Esophagus squamous epithelium (tissue), 4 donors: ENCODE measurements at regions not wholly inside any gene's neighbourhood (a gene's known extent, or its start where the extent isn't known, plus 50 kb on each side); places are given as distances from the start of the nearest gene placed in this dataset.

Experiments
- POLR2A ChIP-seq, 4 donors: fragments of 450-650 bp; IDR thresholded peaks; one replicate each; pipeline ENCODE4 v1.6.1; 2017; ENCODE audit warnings: antibody characterized with exemption in 4 of 4, mild to moderate bottlenecking in 4 of 4, moderate library complexity in 3 of 4
- TF ChIP-seq, protein P1 (sequence below), 6 experiments: fragments of 450-650 bp in 4 of 6; fragments of 200-600 bp in 2 of 6; sonication (generic) in 2 of 6; IDR thresholded peaks; one replicate each; pipeline ENCODE4 v1.5.1; 2016 to 2019; ENCODE audit warnings: antibody characterized with exemption in 6 of 6, mild to moderate bottlenecking in 4 of 6, moderate library complexity in 4 of 6

DNA sequence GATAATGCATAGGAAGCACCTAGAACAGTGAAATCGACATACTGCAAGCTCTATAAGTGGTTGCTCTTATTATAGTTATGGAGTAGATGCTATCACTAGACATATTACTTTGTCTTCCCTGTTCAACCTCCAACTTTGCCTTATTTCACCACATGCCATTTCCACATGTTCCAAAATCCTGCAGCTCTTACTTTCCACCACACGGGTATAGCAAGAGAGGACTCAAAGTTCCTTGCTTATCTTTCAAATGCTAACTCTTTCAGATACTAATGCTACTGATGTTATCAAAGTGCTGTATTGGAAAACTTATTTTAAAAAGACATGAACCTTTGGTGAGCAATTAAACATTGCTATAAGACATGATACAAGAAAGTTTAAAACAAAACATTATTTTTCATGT is 1130.1 kb downstream of the HACE1 start:
- TF ChIP-seq POLR2A (IDR thresholded peaks at IDR 0.05): no peak
- TF ChIP-seq, protein P1, sequence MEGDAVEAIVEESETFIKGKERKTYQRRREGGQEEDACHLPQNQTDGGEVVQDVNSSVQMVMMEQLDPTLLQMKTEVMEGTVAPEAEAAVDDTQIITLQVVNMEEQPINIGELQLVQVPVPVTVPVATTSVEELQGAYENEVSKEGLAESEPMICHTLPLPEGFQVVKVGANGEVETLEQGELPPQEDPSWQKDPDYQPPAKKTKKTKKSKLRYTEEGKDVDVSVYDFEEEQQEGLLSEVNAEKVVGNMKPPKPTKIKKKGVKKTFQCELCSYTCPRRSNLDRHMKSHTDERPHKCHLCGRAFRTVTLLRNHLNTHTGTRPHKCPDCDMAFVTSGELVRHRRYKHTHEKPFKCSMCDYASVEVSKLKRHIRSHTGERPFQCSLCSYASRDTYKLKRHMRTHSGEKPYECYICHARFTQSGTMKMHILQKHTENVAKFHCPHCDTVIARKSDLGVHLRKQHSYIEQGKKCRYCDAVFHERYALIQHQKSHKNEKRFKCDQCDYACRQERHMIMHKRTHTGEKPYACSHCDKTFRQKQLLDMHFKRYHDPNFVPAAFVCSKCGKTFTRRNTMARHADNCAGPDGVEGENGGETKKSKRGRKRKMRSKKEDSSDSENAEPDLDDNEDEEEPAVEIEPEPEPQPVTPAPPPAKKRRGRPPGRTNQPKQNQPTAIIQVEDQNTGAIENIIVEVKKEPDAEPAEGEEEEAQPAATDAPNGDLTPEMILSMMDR (IDR thresholded peaks at IDR 0.05): no peak
